Myocyte (in vitro differentiated cells): ENCODE measurements at regions not wholly inside any gene's neighbourhood (a gene's known extent, or its start where the extent isn't known, plus 50 kb on each side); places are given as distances from the start of the nearest gene placed in this dataset.

Source experiments
- DNase-seq: peaks from one replicate; pipeline ENCODE4 v3.0.0-alpha.2; 2012; ENCODE audit warnings: low read depth

DNA sequence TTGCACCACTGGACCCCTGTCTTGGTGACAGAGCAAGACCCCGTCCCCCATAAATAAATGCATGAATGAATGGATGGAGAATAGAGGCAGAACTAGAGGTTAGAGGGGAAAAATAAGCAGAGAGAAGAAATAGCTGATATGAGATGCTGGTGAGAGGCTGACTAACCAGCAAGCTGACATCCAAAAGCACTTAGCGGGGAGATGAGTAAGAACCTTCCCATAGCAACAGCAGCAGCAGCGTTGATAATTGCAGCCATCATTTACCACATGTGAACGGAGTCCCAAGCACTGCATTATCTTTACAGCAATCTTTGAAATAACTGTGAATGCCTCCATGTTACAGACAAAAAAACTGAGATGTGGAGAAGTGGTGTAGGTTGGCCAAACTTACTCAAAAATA, 777.3 kb upstream of the EEF2KMT start:
- no peak for DNase-seq

DNA sequence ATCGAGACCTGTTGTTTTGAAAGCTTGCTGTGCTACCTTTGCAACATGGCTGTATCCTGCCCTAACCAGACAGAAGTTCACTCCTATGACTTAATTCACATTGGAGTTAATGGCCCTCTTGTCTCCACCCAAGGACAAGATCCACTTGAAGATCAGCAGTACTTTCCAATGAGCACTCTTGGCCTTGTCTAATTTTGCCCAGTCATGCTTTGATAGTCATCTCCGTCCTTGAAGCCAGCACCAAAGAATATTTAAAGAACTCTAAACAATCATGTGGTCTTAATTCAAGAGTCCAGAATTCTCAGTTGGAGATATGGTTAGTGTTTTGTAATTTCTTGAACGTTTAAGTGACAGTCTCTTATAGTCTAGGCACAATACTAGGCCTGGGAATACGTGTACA, 775.6 kb upstream of the EEF2KMT start:
- DNase-seq: no peak

DNA sequence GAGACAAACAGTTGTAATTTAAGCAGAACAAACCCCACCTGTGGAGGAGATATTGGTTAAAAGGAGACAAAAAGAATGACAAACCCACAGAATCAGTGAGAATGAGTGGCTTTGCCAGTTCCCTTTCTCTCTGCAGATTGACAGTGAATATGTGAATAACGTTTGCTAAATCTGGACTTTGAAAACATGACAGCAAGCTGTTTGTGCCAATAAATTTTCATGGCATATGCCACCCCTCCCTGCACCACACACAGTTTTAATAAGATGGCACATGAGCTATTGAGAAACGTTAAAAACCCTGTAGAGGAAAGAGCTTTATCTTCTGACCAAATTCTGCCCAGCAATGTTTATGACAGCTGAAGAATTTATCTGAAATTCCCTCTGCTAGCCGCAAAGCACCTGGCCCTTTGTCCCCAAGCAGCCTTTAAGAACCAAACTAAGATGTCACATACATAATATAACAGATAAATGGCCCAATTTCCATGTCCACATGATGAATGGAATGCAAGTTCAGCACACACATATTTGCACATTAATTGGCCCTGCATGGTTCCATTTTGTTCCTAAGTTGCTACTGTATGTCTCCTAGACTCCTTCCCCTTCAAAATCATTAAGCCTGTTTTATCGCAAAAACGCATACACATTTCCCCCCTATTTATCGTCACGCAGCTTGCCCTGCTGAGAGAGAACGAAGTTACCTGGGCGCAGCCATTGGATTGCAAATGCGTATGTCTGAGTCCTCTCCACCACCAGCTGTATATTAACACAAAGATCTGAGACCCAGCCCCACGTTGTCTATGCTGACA, 773.5 kb upstream of the EEF2KMT start:
- DNase-seq: no peak

DNA sequence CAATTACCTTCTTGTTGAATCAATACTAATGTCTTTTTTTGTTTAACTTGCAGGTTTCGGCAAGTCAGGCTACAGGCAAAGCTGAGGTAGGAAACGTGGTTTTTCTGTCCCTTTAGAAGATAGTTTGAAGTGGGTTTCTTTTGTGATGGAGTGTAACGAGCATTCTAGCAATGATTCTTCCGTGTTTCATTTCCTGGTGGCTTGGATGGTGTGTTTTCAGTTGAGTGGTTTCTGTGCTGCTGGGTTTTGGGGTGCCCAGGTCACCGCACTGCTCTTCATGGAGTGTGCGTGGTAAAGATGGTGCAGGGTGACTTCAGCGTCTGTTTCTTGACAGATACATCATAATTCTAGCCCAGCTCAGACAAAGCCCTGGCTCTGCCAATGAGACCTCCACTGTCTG, 769.7 kb upstream of the EEF2KMT start:
- DNase-seq: no peak

DNA sequence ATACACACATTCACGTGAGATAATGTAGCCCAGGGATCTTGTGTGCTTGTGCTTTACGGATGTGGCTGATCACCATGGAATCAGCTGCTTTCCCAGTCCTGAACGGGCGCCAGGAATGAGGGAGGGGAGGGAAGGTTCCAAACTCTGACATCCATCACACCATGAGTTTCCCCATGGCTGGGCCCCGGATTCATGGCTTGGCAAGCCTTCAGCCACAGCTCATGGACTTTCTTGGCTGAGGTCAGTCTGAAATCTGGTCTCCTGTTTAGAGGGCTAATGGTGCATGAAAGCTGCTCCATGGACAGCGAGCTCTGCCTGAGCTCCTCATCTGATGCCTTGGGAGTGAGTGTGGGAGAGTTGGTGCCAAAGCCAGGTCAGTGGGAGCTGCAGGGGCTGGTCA, 767.6 kb upstream of the EEF2KMT start:
- no peak for DNase-seq

DNA sequence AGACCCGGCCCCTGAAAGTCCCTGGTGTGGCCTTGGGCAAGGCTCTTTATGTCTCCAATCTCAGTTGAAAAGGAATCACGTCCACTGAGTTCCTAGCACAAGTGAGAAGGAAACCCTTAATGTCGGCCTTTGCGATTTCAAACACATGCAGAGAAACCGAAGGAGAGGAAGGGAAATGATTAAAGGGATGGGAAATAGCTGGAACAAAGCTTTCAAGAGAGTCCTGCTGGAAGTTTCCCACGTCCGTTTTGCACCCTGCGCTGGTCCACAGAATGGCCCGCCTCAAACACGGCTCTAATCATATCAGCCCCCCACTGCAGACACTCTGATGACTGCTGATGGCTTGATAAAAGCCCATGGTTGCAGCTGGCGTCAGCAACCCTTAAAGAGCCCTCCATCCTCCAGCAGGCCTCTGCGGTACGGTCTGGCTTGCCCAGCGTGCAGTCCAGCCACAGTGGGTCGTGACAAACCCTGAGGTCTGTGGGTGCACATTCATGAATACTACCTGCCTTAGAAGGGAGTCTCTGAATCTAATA, 765.5 kb upstream of the EEF2KMT start:
- DNase-seq: no peak

DNA sequence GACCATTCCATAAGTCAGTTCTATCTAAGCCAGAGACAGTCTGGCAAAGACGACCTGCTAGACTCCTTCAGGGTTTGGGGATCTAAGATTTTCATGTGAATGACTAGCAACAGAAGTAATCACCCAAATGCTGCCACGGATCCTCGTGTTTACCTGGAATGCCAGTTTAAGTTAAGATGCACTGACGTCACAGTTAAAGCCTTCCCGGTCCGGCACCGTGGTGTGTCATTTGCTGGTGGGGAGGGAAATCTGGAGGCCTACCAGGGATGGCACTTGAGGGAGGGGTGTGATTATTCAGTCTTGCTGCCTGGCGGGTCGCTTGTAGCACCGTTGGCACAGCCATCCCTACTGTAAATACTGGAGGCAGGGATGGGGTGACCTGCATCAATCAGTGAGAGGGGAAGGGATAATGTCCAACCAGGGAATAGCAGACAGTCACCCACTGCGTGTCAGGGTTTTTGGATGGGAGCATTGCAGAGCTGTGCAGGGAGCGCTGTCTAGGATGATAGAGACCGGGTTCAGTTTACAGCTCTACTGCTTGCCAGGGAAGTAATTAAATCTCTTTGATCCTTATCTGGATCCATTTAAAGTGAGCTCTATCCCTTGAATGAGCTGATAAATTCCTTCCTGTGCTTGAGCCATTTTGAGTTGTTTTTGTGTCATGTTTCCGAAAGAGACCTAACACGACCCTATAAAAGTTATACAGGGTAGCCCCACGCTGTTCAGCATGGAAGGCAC, 764.7 kb upstream of the EEF2KMT start:
- no peak for DNase-seq

DNA sequence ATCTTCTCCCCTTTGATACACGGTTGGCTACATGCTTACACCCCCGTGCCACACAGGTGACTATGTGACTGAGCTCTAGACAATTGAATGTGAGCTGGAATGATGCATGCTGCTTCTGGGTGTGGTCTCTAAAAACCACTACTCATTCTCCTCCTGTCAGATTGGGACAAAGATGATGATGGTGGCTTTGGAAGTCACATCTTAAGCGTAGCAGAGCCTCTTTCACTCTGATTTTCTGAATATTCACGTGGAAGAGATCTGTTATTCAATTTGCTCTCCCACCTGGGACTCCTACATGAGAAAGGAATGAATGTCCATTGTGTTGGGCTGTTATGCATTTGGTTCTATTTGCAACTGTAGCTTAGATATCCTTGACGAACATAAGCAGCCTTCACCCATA, 763.6 kb upstream of the EEF2KMT start:
- DNase-seq: no peak

DNA sequence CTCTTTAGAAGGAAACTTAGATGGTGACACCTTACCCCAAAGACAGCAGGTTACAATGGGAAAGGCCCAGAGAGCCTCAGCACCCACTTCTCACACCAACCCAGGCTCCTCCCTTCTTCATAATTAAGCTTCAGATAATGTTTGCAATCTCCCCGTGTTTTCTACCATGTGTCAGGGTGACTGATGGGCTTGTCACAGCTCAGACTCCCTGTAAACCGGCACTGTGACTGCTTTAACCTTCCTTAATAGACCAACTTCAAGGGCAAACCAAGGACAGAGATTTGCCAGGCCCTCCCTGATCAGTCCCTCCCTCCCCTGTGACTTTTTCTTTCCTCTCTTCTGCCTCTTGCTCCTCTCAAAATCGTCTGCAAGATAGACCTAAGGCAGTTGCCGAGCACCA, 760.6 kb upstream of the EEF2KMT start:
- DNase-seq: no peak

DNA sequence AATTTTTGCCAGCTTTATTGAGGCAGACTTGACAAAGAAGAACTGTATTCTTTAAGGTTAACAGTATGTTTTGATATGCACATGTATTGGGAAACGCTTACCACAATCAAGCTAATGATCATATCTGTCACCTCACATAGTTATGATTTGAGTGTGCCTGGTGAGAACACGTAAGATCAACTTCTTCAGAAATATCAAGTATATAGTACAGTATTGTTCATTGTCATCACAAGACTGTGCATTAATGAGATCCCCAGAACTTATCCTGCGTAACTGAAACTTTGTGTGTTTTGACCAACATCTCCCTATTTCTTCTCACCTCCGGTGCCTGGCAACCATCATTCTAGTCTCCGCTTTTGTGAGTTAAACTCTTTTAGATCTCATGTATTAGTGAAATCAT, 756.4 kb upstream of the EEF2KMT start:
- DNase-seq: no peak

DNA sequence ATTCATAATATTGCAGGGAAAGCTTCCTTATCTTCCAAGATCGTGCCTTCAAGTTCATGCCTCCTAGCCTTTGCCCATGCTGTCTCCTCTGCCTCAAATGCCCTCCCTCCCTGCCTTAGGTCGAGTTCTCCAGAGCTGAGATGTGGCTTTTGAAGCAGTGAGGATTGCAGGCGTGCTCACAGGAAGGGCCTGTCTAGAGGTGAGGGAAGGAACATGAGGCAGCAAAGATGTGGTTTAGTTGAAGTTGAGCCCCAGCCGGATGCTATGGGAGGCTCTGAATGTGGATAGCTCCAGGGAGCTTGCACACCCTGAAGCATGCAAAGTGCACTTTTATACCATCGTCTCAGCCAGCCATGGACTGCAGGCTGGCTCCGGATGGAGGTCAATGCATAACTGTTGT, 754.6 kb upstream of the EEF2KMT start:
- no peak for DNase-seq

DNA sequence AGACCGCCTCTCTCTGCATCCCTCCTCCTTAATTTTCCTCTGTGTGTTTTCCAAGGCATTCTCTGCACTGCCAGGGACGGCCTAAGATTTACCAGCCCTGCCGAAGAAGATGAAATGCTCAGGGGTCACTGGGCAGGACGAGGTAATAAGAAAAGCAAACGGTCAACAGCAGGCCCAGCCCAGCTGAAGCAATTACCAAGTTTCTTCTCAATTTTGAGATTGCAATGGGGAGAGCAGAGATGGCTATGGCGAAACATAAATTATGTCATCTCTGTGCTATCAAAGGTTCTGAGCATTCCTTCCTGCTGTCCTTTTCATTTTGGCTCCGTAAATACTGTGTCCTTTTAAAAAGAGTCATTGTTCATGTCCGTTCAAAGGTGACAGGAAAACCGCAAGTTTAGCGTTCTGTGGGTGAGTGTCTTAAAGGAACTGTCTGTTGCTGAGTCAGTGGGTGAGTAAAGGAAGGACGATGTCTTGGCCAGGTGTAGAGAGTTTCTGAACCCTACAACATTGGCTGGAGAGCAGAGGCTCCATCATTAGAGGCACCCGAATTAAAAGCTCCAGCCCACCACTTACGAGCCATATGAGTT, 753.9 kb upstream of the EEF2KMT start:
- no peak for DNase-seq

DNA sequence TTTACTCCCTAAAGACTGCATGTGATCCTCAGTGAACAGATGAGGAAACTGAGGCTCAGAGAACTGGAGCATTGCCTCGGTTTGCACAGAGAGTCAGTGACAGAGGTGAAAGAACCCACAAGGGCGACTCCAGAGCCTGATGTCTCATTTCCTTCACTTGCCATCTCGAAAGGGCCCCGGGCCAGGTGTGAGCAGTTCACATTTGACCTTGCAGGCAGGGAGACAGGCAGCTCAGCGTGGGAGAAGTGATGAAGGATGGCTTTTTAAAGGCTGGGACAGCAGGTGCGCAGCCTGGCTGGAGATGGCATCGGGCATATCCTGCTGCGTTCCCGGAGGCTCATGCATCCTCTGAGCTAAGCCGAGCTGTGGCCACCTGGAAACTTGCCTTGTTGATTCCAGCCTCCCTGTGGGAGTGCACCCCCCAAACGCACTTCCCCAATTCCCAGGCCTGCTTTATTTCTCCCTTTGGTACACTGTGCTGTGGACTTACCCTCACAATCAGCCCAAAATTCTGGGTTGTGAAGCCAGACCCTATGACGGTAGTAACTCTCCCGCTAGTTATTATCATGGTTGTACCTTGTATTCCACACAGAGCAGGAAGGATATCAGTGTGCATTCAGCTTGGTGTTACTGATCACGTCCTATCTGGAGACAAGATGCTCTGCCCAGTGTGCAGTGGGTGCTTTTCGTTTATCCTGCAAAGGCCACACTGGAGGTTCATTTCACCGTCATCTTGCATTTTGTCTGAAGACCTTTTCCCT, 753.2 kb upstream of the EEF2KMT start:
- no peak for DNase-seq

DNA sequence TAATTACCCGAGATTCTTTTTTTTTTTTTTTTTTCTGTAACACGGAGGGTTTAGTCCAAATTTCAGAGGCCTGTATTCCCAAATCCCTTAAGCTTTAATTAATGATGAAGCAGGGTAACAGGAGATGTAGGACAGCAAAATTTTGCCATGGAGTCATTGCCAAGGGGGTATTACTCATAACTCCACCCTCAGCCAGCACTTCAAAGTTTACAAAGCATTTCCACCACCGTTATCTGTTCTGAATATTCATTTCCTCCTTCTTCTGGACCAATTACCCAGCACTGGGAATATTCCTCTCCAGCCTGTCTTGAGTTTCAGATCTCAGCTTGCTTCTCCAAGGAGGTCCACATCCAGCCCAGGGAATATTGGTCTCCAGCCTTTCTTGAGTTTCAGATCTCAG, 747.5 kb upstream of the EEF2KMT start:
- no peak for DNase-seq

DNA sequence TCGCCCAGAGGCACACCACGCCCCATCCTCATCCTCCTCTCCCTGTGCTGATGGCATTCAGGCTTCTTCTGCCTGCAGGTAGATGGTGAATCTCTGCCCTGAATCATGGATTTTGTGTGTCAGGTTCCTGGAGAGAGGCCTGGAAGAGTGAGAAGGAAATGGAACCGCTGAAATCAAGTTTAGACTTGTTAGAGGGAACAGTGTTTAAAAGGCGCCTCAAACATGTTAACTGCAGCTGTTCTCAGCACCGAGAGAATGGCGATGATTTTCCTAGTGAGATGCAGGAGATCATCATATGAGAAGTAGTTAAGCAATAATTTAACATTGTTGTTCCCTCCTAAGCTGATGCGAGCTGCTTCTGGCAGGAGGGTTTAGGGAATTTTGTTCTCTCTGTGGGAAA, 744.4 kb upstream of the EEF2KMT start:
- DNase-seq: no peak

DNA sequence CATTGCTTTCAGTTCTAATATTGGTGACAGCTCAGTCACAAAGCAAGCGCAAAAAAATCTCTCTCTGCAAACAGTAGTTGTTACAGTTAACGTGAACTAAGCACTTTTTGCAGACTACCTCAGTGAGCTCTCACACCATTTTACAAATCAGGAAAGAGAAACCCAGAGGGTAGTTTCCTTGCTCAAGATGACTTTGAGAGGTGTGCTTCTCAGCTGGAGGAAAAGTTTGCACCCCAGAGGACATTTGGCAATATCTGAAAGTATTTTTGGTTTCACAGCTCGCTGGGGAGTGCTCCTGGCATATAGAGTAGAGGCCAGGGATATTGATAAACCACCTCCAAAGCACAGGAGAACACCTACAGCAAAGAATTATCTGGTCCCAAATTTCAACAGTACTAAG, 741.1 kb upstream of the EEF2KMT start:
- no peak for DNase-seq

DNA sequence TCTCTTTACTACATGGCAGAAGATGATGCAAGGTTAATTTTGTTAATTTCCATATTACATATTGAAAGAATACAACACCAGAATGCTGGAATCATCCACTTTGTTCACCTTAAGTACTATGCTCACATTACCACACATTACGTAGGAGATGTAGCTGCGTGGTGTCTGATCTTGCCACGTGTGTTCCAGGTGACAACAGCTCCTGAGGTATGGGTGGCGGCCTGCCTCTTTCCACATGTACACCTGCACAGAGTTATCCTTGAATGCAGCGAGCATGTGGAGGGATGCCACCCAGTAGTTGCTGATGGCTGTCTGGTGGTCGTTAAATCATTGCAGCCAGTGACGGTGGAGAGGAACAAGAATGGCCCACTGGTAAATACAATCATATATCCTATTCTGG, 740.5 kb upstream of the EEF2KMT start:
- DNase-seq: no peak

DNA sequence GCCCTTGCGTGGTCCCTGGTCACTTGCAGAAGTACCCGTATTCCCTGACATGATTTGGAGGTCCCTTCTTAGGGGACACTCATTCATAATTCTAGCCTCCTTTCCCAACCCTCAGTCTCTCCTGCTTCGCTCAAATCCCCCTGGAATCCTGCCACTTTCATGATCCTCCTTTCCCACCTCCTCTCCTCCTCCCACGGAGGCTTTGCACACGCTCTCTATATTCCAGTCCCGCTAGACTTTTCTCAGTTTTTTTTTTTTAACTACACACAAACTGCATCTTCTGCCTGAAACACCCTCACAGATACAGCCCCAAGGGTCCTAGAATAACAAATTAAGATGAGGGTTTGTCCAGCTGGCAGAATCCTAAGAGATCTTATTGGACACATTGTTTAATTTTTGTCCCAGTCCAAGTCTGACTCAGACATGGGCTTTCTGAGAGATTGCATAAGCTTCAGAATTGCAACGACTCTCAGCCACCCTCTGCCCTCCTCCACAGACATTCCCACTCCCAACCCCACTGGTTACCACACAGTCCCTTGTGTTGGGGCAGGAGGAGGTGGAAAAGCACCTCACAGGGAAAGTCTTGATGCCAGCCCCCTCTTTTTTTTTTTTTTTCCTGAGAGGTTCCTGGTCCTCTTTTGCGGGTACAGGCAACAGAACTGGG, 739.5 kb upstream of the EEF2KMT start:
- DNase-seq: no peak

DNA sequence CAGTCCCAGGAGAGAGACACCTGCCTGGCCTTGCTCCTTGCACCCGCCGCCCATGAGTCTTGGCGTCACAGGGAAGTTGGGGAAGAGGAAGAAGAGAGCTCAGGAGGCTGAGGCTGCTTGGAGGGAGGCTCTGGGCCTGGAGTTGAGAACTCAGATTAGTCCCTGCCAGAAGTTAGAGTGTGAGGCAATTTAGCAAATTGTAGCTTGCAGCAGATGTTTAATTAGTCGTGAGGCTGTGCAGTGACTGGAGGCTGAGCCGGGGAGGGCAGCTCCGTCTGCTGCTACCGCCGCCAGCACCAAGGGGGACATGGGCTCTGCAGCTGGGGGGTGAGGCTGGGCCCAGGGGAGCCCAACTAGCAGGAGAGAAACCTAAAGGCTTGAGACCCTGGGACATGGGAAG, 738.3 kb upstream of the EEF2KMT start:
- no peak for DNase-seq

DNA sequence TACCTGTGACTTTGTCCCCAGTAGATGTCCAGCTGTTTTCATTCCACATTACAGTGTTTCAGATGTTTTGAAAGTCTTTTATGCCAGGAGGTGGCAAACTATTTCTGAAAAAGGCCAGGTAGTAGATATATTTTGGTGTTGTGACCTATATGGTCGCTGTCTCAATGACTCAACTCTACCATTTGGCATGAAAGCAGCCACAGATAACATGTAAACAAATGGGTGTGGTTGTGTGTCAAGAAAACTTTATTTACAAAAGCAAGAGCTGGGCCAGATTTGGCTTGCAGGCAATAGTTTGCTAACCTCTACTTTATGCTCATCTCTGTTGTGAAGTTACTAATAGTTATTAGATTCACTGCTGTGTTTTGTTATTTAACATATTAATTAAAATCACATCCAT, 728.7 kb upstream of the EEF2KMT start:
- no peak for DNase-seq

DNA sequence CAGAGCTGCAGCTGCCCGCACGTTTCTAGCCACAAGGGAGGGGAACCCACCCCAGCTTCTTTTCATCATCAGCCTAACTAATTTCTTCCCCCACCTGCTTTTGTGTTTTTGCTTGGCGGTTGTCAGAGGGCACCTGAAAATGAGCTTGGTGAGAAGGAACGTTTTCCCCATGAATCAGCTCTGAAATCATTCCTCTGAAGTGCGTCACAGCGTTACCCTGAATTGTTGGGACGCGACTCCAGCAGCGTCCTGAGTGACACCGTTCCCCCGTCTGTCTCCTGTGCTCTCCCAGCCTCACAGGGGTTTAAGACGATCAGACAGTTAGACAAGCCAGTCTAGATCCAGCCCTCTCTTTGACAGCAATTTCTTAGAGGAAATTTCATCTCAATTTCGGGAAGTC, 722.9 kb upstream of the EEF2KMT start:
- no peak for DNase-seq
